ENCODE measurements at regions not wholly inside any gene's neighbourhood (a gene's known extent, or its start where the extent isn't known, plus 50 kb on each side); places are given as distances from the start of the nearest gene placed in this dataset.

DNA sequence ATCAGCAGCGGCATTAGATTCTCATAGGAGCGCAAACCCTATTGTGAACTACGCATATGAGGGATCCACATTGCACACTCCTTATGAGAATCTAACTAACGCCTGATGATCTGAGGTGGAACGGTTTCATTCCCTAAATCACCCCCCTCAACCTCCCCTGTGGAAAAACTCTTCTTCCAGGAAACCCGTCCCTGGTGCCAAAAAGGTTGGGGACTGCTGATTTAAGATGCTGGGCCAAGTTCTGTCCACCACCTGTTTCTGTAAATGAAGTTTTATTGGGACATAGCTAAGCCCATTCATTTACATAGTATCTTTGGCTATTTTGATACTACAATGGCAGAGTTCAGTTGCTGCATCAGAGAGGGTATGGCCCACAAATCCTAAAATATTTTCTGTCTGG, 268.2 kb upstream of the PRDM1 start:
- POLR2A ChIA-PET, result no interaction called here
- no peak overlapping the region for H3K4me3 Mint-ChIP-seq
- peaks cover 0 to 4% (median 1%) of the 10 kb centered on the region in 5 donors for H3K27me3 Mint-ChIP-seq
- DNase-seq, result no peak
- no peak for ATAC-seq
- H3K27ac Mint-ChIP-seq, result no peak overlapping the region
- H3K4me1 Mint-ChIP-seq, result peaks cover 0 to 1% (median 0%) of the 10 kb centered on the region in 4 donors
- peaks cover 0 to 12% (median 0%) of the 10 kb centered on the region in 3 donors for H3K36me3 Mint-ChIP-seq
- H3K9me3 Mint-ChIP-seq, result peaks cover 0 to 13% (median 3%) of the 10 kb centered on the region in 9 donors

DNA sequence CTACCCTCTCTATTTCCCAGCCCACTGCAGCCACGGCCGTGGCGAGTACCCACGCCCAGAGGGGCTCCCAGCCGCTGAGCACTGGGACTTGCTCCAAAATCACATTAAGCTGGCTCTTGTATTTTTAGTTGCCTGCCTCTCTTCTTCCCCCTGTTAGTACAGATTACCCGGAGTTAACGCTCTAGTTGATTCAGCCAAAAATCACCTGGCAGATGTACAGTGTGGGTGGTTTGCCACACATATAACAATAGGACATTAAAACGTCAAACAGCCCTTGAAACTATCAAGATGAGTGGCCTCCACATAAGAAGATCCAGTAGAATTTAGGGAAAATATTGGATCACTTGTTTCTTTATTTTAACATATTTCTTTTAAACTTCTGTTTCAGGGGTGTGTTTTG, 268.8 kb upstream of the PRDM1 start:
- peaks cover 0 to 1% (median 0%) of the 10 kb centered on the region in 4 donors for H3K4me1 Mint-ChIP-seq
- peaks cover 0 to 11% (median 0%) of the 10 kb centered on the region in 3 donors for H3K36me3 Mint-ChIP-seq
- no peak overlapping the region for H3K4me3 Mint-ChIP-seq
- no peak for DNase-seq
- POLR2A ChIA-PET, result no interaction called here
- peaks cover 0 to 4% (median 2%) of the 10 kb centered on the region in 5 donors for H3K27me3 Mint-ChIP-seq
- no peak for ATAC-seq
- peaks cover 0 to 9% (median under 1%) of the 10 kb centered on the region in 9 donors for H3K9me3 Mint-ChIP-seq
- no peak overlapping the region for H3K27ac Mint-ChIP-seq

DNA sequence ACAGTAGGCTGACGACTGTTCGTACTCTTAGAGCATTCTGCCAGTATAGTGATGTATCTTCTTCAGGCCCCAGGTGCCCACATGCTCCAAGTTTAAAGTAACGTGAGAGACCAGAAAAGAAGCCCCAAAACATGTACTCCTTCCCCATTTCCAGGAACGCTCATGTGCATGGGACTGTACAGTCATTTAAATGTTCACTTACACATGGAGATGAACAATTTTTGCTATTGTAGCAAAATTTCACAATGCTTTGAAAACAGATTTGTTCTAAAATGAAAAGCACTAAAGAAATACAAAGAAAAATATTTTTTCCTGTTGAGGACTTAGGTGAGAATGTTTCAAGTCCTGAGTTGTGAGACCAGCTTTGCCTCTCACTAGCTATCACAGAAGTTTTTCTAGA, 269.3 kb upstream of the PRDM1 start:
- POLR2A ChIA-PET, result no interaction called here
- Mint-ChIP-seq H3K27me3 (peaks cover 0 to 4% (median 2%) of the 10 kb centered on the region in 5 donors), H3K9me3 (peaks cover 0 to 4% (median 0%) of the 10 kb centered on the region in 9 donors), H3K4me1 (peaks cover 0 to 1% (median 0%) of the 10 kb centered on the region in 4 donors), H3K4me3 (no peak overlapping the region), H3K36me3 (peaks cover 0 to 7% (median 0%) of the 10 kb centered on the region in 3 donors), H3K27ac (no peak overlapping the region)
- ATAC-seq (no peak), DNase-seq (no peak)

DNA sequence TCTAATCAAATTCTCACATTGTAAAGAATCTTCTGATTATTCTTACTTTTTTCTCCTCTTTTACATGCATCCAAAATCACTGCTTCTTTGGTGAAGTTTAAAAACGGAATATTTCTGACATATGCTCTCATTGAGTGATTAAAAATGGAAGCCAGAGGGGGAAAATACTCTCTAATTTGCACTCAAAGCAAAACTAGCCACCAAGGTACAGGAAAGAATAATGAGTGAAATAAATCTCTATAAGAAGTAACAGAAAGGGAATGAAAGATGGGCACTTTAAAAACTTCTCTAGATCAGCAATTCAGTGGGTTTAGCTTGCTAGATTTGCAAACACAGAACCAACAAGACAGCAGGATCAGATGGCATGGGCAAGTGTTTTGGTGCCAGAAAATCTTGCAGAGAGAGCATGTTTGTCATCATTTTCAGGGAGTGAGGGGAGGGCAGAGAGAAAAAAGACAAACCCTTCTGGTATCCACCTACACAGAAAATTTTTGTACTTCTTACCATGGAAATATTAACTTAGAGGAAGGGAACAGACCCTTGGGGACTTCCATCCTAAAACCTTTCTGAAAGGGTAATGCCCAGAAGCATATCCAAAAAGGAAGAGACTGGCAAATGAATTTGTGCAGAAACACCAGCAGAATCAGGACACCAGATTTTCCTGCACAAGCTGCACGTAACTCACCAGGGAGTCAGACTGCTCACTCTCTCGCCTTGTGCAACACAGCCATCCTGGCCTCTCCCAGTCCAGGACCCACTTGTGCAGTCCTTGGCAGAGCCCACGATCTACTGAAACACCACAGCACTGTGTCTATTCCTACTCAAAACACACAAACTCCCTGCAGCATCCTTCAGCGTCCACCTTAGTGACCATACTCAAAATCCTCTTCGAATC, 270.2 kb upstream of the PRDM1 start:
- POLR2A ChIA-PET, result no interaction called here
- Mint-ChIP-seq H3K4me1 (peaks cover 0 to 1% (median 0%) of the 10 kb centered on the region in 4 donors), H3K27ac (no peak overlapping the region)

DNA sequence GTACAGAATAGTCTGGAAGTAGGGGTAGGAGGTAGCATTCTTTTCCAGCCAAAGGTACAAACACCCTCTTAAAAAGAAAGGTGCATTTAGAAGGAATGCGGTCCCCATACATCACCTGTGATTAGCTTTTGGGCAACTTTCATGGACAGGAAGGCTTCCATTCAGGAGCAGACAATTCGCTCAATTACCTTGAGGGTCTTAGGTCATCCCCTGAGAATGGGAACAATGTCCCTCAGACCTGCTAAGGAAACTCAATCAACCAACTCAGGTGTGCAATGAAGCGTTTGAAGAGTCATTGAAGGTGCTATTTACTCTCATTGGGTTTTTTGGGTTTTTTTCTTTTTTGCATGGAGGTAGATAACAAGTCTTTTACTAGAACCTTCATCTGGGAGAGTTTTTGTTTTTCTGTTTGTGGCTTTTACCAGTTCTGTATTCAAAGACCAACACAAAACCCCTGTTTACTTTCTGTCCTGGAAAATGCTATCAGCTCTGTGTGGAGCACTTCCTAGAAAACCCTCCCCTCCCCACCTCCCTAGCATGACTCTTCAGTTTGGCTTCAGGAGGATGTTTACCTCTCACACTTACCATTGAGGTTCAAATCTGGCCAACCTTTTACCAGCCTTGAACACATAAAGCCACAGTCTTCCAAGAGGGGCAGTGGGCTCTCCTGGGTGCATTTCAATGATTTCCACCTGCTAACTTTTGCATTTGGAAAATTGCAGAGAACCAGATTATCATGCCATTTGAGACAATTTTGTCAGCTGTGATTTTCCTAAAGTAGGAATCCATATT, 271.2 kb upstream of the PRDM1 start:
- peaks cover 0 to 4% (median 1%) of the 10 kb centered on the region in 5 donors for H3K27me3 Mint-ChIP-seq
- DNase-seq (no peak), ATAC-seq (no peak)
- no peak overlapping the region for H3K27ac Mint-ChIP-seq
- H3K4me1 Mint-ChIP-seq, result peaks cover 4 to 11% (median 6%) of the 10 kb centered on the region in 4 donors
- H3K36me3 Mint-ChIP-seq, result no peaks in the 10 kb centered on the region
- POLR2A ChIA-PET, result no interaction called here
- H3K4me3 Mint-ChIP-seq, result no peak overlapping the region
- H3K9me3 Mint-ChIP-seq, result no peaks in the 10 kb centered on the region

More for the DNA sequence above, 270.2 kb upstream of the PRDM1 start:
- no peak for ATAC-seq
- no peak for DNase-seq
- Mint-ChIP-seq H3K9me3 (no peaks in the 10 kb centered on the region), H3K4me3 (no peak overlapping the region), H3K36me3 (no peaks in the 10 kb centered on the region), H3K27me3 (peaks cover 0 to 4% (median 1%) of the 10 kb centered on the region in 5 donors)

DNA sequence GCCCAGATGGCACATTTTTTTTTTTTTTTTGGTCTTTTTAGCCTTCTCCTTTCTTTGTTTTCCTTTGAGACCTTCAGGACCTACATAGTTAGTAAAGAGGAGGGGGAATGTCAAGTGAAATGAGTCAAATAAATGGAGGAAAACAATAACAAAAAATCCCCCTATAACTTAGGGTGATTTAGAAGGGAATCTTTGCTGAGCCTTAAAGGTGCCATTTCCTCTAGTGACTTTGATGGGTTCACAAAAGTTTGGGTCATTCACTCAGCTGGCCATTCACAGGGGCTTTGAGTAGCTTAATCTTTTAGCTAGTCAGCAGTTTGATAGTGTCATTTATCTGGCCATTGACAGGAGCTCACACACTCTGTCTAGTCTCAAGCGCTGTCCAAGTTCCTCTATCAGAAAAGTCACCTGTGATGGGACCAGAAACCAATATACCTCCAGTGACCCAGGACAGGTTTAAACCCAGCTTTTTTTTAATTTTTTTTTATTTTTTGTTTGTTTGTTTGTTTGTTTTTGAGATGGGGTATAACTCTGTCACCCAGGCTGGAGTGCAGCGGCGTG, 275.1 kb upstream of the PRDM1 start:
- no peak for ATAC-seq
- POLR2A ChIA-PET, result interaction anchor here (0.7 kb wide), 1 partner anchor 232 kb away, joined by 3 read pairs; no protein-coding TSS in a partner anchor

DNA sequence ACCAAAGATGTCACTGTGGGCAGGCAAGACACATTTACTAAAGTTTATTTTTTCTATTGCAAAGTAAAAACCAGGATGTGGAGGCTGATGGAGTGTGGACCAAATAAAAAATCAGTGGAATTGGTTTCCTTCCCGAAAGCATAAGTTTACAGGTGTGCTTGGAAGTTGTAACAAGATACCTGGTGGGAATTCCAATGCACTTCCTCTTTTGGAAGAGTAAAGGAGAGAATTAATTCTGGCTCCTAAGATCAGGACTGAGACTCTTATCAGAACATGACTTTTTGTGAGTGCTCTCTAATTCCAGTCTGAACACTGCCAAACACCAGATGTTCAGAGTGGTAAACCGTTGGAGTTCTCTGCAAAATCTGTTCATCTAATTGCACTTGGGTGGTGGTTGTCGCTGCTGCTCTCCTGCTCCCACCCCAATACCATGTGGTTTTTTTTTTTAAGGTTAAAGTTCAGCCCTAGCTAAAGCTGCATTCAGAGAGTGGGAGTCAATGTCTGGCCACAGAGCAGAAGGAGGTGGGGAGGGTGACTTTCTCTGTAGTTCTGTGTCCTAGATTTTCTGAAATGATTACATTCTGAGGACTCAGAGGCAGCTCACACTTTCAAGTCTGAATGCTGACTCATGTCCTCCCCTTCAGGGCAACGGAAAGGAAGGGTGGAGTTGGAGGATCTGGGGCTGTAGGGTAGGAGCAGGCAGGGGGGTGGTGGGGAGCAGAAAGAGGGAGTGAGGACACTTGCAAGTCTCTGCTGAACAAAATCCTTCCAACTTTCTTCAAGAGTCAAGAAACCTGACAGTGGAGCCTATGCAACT, 275.8 kb upstream of the PRDM1 start:
- no peak for DNase-seq
- peaks cover 4 to 20% (median 6%) of the 10 kb centered on the region in 4 donors for H3K4me1 Mint-ChIP-seq
- no peak overlapping the region for H3K4me3 Mint-ChIP-seq
- POLR2A ChIA-PET, result interaction anchor here (0.7 kb wide), 1 partner anchor 233 kb away, joined by 3 read pairs; no protein-coding TSS in a partner anchor
- peak overlapping the region in 2 of 10 donors; percentile 16 to 52 for H3K27ac Mint-ChIP-seq
- no peak for ATAC-seq
- H3K36me3 Mint-ChIP-seq, result no peaks in the 10 kb centered on the region
- H3K27me3 Mint-ChIP-seq, result peaks cover 0 to 5% (median 2%) of the 10 kb centered on the region in 5 donors
- H3K9me3 Mint-ChIP-seq, result no peaks in the 10 kb centered on the region

More for the DNA sequence above, 275.1 kb upstream of the PRDM1 start:
- Mint-ChIP-seq H3K4me3 (no peak overlapping the region), H3K9me3 (no peaks in the 10 kb centered on the region), H3K27ac (no peak overlapping the region), H3K4me1 (peaks cover 4 to 20% (median 6%) of the 10 kb centered on the region in 4 donors), H3K27me3 (peaks cover 0 to 5% (median 2%) of the 10 kb centered on the region in 5 donors), H3K36me3 (no peaks in the 10 kb centered on the region)
- DNase-seq, result no peak

DNA sequence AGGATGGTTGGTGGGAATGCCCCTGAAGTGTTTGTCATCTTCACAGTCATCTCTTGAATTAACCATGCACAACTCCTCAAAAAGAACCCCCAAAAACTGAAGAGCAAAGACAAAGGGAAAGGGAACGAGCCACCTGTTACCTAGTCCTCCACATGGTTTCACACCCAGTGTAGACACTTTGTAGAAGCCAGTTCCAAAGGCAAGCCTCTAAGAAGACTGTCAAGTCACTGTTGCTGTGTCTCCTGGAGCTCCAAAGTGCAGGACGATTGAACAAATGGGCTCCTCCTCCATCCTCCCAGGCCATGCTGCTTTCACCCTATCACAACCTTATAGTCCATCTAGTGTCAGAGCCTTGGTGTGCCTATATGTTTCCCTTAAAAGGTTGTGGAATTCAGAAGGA, 277.6 kb upstream of the PRDM1 start:
- Mint-ChIP-seq H3K4me3 (no peak overlapping the region), H3K27ac (no peak overlapping the region), H3K27me3 (peaks cover 0 to 5% (median 2%) of the 10 kb centered on the region in 5 donors), H3K36me3 (no peaks in the 10 kb centered on the region), H3K4me1 (peaks cover 4 to 19% (median 6%) of the 10 kb centered on the region in 4 donors), H3K9me3 (no peaks in the 10 kb centered on the region)
- DNase-seq, result no peak
- POLR2A ChIA-PET, result interaction anchor here (1.2 kb wide), 1 partner anchor 24 kb away, joined by 3 read pairs; no protein-coding TSS in a partner anchor
- ATAC-seq, result no peak

DNA sequence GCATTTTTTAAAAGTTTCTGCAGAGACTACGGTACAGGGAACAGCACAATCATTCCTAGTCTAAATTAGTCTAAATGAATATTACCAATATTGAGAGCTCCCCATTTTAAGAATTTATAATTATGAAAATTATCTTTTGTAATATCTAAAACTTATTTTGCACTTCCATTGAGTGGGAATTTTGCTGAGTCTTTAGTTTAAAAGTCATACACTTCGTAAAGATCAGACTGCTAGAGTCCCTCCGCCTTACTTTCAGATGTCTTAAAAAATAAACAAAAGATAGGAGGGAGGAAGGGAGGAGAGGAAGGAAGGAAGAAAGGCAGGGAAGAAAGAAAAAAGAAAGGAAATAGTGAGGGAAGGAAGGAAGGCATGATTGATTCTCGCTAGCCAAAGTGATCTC, 278.2 kb upstream of the PRDM1 start:
- peaks cover 4 to 19% (median 6%) of the 10 kb centered on the region in 4 donors for H3K4me1 Mint-ChIP-seq
- no peaks in the 10 kb centered on the region for H3K9me3 Mint-ChIP-seq
- no peak for ATAC-seq
- POLR2A ChIA-PET, result no interaction called here
- H3K4me3 Mint-ChIP-seq, result no peak overlapping the region
- peaks cover 0 to 5% (median 2%) of the 10 kb centered on the region in 5 donors for H3K27me3 Mint-ChIP-seq
- no peaks in the 10 kb centered on the region for H3K36me3 Mint-ChIP-seq
- no peak for DNase-seq
- H3K27ac Mint-ChIP-seq, result no peak overlapping the region

DNA sequence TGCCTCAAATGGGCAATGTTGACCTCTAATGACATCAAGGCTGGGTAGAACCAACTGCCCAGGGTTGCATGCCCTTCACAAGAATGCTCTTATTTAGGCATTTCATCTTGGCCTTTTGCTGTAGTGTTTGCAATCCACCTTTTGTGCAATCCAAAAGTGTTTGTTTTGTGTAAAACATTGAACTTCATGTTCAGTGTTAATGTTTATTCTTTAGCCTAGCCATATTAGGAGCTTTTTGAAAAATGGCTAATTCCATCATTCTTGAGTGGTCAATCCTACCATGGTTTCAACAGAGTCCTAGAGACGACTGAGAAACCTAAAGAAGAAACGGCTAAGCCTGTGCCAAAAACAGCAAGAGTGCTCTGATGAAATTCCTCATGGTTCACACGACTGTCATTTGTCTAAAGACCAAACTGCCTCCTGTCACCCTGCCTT, 279.6 kb upstream of the PRDM1 start:
- H3K27ac Mint-ChIP-seq, result no peak overlapping the region
- POLR2A ChIA-PET, result no interaction called here

DNA sequence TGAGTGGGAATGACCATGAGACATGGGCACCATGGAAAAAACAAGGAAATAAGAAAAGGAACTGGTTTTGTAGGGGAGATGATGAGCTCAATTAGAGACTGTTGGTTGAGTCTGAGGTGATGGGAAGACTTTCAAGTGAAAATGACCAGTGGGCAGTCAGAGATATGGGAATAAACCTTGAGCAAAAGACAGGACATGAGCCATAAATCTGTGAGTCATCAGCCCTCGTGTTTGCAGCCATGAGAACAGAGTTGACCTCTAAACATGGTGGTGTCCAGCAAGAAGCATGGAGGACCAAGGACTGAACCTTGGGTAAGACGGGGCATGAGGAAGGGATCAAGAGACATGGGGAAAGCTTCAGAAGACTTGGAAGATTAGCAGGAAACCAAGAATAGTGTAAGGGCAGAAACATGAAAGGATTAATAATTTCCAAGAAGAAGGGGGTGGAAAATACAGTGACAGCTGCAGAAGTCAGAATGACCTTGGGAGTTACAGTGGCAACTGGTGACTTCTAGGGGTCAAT, 280.6 kb upstream of the PRDM1 start:
- ATAC-seq, result no peak
- DNase-seq, result no peak
- Mint-ChIP-seq H3K36me3 (no peaks in the 10 kb centered on the region), H3K4me3 (no peak overlapping the region), H3K27ac (no peak overlapping the region), H3K4me1 (peaks cover 3 to 15% (median 5%) of the 10 kb centered on the region in 4 donors), H3K9me3 (no peaks in the 10 kb centered on the region), H3K27me3 (peaks cover 0 to 5% (median 1%) of the 10 kb centered on the region in 5 donors)
- POLR2A ChIA-PET, result no interaction called here

More for the DNA sequence above, 279.6 kb upstream of the PRDM1 start:
- Mint-ChIP-seq H3K36me3 (no peaks in the 10 kb centered on the region), H3K27me3 (peaks cover 0 to 5% (median 1%) of the 10 kb centered on the region in 5 donors), H3K4me3 (no peak overlapping the region), H3K9me3 (no peaks in the 10 kb centered on the region), H3K4me1 (peaks cover 4 to 19% (median 6%) of the 10 kb centered on the region in 4 donors)
- no peak for ATAC-seq
- DNase-seq, result no peak
